SKM-1 (cell line): ENCODE measurements at regions not wholly inside any gene's neighbourhood (a gene's known extent, or its start where the extent isn't known, plus 50 kb on each side); places are given as distances from the start of the nearest gene placed in this dataset.

Experiments
- DNase-seq: peaks from one replicate; lab custom pipeline; 2025; ENCODE audit not compliant: unreplicated experiment; lab: John Stamatoyannopoulos, UW

DNA sequence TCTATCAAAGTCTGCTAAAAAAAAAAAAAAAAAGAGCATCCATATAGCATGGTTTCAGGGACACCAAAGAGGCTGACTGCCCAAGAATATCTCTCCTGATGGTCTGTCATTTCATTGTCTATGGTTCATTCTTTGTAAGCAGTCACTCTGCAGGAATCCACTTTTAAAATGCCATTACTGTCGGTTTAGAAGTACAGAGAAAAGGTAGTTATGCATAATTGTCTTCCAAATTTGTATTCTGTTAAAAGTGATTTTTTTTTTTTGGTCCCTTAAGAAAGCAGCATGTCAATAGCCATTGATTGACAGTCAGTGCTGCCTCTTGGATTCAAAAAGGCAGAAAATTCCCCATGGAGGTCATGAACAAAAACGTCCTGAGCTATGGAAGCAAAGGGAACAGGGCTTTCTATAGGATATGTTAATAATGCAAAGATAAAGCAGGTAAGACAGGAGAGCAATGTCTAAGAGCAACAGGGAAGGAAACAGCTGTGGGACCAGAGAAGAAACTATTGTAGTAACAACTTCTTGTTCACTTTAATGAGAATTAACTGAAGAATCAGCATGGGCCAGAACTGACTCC, 245.8 kb downstream of the TMX3 start:
- DNase-seq: no peak

DNA sequence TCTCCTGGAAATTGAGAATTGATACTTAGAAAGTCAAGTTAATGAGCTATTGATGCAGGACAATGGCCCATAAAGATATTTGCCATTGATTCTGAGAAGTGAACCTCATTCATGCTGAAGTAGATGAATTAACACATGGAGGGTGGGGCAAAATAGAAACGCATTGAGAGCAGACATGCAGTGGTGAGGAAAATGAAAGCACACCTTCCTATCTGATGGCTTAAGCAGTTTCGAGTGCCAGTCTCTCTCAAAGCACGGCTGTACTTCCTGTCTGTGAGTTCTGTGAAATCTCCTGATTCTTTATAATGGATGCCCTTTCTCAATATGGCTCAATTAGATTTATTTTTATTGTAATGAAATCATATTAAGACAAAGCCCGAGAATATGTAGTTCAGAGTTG, 247.0 kb downstream of the TMX3 start:
- no peak for DNase-seq

- DNase-seq: no peak
Measured at GRCh38 chr18:68467329-68467728, 247.6 kb downstream of the TMX3 start.

DNA sequence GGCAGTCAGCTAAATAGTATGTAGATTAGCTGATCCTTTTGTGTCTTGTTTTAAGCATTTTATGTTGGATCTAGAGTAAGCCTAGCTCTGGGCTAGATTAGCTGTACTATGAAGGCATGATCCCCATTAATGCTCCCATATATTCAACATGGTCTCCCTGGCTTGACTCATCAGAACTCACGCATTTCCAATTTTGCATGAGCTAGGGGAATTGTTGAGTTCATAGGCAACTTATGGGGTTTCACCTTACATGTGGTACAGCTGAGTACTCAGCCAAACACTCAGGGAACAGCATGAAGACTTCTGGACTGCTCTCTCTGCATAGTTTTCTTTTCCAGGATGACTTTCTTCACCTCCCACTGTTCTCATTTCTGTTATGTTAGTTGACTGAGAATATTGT, 248.2 kb downstream of the TMX3 start:
- DNase-seq: no peak

- DNase-seq: no peak
Measured at GRCh38 chr18:68462766-68463165, 252.1 kb downstream of the TMX3 start.

DNA sequence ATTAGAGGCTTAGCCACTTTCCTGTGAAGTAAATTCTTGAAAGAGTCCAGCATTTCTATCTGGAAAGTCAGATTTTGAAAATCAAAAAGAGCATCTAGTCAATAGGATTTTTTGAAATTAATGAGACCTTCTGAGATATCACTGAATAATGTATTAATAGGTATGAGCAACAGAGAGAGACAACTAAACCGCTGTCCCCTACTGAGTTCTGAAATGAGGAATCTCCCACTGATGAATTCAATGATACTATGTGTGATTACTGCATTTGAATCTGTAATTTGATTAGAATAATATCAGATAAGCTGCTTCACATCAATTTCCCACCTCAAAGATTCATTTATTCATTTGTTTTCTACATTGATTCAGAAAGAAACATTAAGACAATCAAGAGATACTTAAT, 252.8 kb downstream of the TMX3 start:
- no peak for DNase-seq

- DNase-seq: no peak
Measured at GRCh38 chr18:68461481-68462018, 253.4 kb downstream of the TMX3 start.

GRCh38 chr18:68459968-68460367, 254.9 kb downstream of the TMX3 start:
- no peak for DNase-seq

DNA sequence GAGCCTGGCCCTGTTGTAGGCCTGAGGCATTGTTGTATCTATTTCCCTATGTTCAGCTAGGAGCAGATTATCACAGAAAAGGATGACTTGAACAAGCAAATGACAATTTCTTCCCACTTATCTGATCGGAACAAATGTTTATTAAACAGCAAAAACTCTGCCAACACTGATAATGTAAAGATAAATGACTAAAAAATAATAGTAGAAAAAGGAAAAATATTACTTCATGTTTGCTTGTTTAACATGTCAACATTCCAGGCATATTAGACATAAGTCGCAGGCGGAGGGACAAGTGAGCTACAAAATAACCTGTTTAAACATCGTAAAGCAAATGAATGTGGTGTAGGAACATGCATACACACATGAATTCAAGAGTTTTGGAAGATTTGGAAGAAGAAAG, 257.9 kb downstream of the TMX3 start:
- no peak for DNase-seq

- DNase-seq: no peak
Measured at GRCh38 chr18:68455229-68455603, 259.7 kb downstream of the TMX3 start.

DNA sequence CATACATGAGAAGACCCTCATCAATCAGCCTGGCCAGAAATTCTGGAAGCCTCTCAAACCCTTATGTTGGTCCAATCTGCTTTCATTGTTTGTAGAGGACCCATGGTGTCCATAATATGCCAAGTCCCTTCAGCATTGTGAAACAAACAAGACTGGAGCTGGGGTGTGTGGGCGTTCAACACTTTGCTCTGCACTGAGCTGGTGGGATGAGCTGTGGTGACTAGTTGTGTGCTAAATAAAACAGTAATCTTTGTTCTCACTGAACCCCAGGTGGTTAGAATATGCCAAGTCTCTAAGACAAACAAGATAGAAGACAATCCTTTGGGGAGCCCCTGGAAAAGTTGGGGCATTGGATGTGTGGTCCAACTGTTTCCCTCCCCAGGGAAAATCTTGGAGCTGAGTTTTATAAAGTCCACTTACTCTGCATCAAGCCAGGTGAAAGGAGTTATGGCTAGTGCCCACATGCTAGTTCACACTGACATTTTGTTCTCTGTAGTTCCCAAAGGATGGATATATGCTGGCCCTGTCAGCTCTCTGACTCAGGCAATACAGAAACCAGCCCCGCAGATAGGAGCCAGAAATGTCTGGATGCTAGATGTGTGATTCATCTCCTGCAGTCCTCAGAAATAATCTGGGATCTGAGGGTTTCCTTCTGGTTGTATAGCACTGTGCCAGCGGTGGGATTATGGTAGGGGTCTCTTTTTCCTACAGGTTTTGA, 260.2 kb downstream of the TMX3 start:
- DNase-seq: no peak

- no peak for DNase-seq
Measured at GRCh38 chr18:68449292-68449691, 265.6 kb downstream of the TMX3 start.

- DNase-seq: no peak
Measured at GRCh38 chr18:68448736-68449135, 266.2 kb downstream of the TMX3 start.

- DNase-seq: no peak
Measured at GRCh38 chr18:68447286-68447685, 267.6 kb downstream of the TMX3 start.

DNA sequence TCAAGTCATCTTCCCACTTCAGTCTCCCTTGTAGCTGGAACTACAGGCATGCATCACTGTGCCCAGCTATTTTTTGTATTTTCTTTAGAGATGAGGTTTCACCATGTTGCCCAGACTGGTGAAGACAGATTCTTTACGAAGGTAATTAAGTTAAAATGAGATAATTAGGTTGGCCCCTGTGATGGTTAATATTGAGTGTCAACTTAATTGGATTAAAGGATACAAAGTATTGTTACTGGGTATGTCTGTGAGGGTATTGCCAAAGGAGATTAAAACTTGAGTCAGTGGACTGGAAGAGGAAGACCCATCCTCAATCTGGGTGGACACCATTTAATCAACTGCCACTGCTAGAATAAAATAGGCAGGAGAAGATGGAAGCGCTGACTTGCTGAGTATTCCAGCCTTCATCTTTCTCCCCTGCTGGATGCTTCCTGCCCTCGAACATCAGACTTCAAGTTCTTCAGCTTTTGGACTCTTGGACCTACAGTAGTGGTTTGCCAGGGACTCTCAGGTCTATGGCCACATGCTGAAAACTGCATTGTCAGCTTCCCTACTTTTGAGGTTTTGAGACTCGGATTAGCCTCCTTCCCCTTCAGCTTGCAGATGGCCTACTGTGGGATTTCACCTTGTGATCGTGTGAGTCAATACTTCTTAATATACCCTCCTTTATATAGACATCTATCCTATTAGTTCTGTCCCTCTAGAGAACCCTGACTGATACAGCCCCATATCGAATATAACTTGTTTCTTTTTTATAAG, 269.1 kb downstream of the TMX3 start:
- DNase-seq: no peak

DNA sequence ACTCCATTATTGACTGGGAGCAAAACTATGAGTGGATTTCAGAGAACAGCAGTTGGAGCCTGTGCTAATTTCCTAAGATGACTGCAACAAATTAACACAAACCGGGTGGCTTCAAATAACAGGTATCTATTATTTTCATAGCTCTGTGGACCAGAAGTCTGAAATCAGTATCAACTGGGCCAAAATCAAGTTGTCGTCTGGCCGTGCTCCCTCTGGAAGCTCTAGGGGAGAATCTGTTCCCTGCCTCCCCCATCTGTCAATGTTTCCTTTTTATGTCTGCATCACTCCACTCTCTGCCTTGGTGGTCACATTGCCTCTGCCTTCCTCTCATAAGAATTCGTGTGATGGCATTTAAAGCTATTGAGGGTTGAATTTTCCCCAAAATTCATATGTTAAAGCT, 269.8 kb downstream of the TMX3 start:
- DNase-seq: no peak

- DNase-seq: no peak
Measured at GRCh38 chr18:68441241-68441640, 273.7 kb downstream of the TMX3 start.

DNA sequence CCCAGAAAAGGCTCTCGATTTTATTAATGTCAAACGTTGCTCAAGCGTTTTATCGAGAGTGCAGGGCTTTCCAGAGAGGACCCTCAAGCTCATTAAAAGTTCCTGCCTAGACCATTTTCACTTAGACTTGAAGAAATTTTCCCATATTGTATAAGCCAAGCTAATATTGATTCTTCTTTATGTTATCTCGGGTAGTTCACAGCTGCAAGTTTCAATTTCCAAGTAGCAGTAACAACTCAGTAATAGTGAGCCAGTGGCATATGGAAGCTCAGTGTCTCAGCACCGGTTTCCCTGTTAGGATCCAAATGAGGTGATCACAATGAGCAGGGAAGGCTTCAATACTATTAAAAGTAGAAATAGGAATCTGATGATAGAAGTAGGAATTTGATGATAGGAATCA, 274.5 kb downstream of the TMX3 start:
- DNase-seq: no peak

GRCh38 chr18:68439642-68440041, 275.3 kb downstream of the TMX3 start:
- DNase-seq: no peak

DNA sequence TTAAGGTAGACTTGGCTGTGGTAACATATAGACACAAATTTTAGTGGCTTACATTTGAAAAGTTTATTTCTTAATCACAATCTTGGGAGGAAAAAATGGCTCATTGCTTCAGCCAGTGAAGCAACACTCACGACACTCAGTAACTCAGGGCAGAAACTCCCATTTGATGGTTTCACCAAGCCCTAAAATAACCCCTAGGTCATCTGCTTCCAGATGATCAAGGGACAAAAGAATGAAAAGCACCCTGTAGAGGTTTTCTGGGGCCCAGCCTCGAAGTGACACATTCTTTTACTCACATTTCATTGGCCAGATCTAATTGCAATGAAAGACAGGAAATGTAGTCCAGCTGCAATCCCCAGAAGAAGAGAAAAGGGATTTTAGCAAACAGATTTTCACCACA, 275.9 kb downstream of the TMX3 start:
- no peak for DNase-seq

- no peak for DNase-seq
Measured at GRCh38 chr18:68438536-68438935, 276.4 kb downstream of the TMX3 start.

GRCh38 chr18:68436485-68436884, 278.4 kb downstream of the TMX3 start:
- no peak for DNase-seq
